GM19035 (cell line): ENCODE measurements at regions not wholly inside any gene's neighbourhood (a gene's known extent, or its start where the extent isn't known, plus 50 kb on each side); places are given as distances from the start of the nearest gene placed in this dataset.
"Not testable (repeated sequence)": the region's sequence is repeated elsewhere in the genome, so short reads cannot be mapped to it uniquely, and the experiment has no call there.

ENCODE experiments used
- ATAC-seq: cut with Tn5 transposase; IDR thresholded peaks from one replicate; pipeline ENCODE4 v1.9.1; 2021; ENCODE audit not compliant: unreplicated experiment

- no peak for ATAC-seq
These were observed 52.5 kb downstream of the RHOB start for GRCh38 chr2:20499387-20499786.

- ATAC-seq, result no peak
These were observed 55.1 kb downstream of the RHOB start for GRCh38 chr2:20501974-20502373.

- ATAC-seq, result not testable (repeated sequence)
These were observed 55.6 kb downstream of the RHOB start for GRCh38 chr2:20502496-20502895.

GRCh38 chr2:20504174-20504573, 57.3 kb downstream of the RHOB start:
- no peak for ATAC-seq

- no peak for ATAC-seq
These were observed 59.4 kb downstream of the RHOB start for GRCh38 chr2:20506201-20506685.

- peak; percentile 99 for ATAC-seq
These were observed 60.4 kb downstream of the RHOB start for GRCh38 chr2:20507166-20507692.

- no peak for ATAC-seq
These were observed 60.8 kb downstream of the RHOB start for GRCh38 chr2:20507711-20508110.

GRCh38 chr2:20509301-20509769, 62.5 kb downstream of the RHOB start:
- ATAC-seq, result no peak

- no peak for ATAC-seq
These were observed 63.1 kb downstream of the RHOB start for GRCh38 chr2:20509770-20510490.

- no peak for ATAC-seq
These were observed 64.3 kb downstream of the RHOB start for GRCh38 chr2:20511130-20511529.

GRCh38 chr2:20512061-20512605, 65.3 kb downstream of the RHOB start:
- ATAC-seq, result no peak

- ATAC-seq, result no peak
These were observed 67.1 kb downstream of the RHOB start for GRCh38 chr2:20513946-20514345.

GRCh38 chr2:20514596-20515269, 67.9 kb downstream of the RHOB start:
- ATAC-seq, result no peak

GRCh38 chr2:20515290-20516220, 68.7 kb downstream of the RHOB start:
- ATAC-seq, result no peak

- ATAC-seq, result no peak
These were observed 69.4 kb downstream of the RHOB start for GRCh38 chr2:20516291-20516645.

GRCh38 chr2:20516646-20517341, 69.9 kb downstream of the RHOB start:
- peak; percentile 85 for ATAC-seq

- no peak for ATAC-seq
These were observed 72.4 kb downstream of the RHOB start for GRCh38 chr2:20519309-20519708.

- no peak for ATAC-seq
These were observed 73.3 kb downstream of the RHOB start for GRCh38 chr2:20520128-20520527.

- no peak for ATAC-seq
These were observed 74.3 kb downstream of the RHOB start for GRCh38 chr2:20521193-20521592.

GRCh38 chr2:20521682-20522189, 74.9 kb downstream of the RHOB start:
- no peak for ATAC-seq
